K562 (cell line): ENCODE measurements at regions not wholly inside any gene's neighbourhood (a gene's known extent, or its start where the extent isn't known, plus 50 kb on each side); places are given as distances from the start of the nearest gene placed in this dataset.

ENCODE experiments used
- ATAC-seq: fragments of 200-7000 bp; cut with Tn5 transposase; 3 replicates; pipeline ENCODE4 v1.9.1; 2020; ENCODE audit warnings: moderate library complexity
- BruUV-seq: library from RNA; stranded (reverse); fragments of 400-500 nt; replicated peaks from 2 replicates; lab custom pipeline; 2021; lab: Mats Ljungman, UMichigan
- CTCF ChIA-PET: fragments of 300-600 bp; formaldehyde crosslinking; extraction: SDS; loops from one replicate; lab custom pipeline; 2021; ENCODE audit warnings: low intra/inter-chr PET ratio; lab: Yijun Ruan, JAX
- POLR2A ChIA-PET: fragments of 300-600, 350-650 bp; sonication (Branson Sonifier 250); formaldehyde crosslinking; extraction: SDS; loops from one replicate; lab custom pipeline; 2021; ENCODE audit warnings: antibody characterized with exemption, inconsistent platforms; lab: Yijun Ruan, JAX
- DNase-seq, 4 experiments: peaks; one replicate each; pipeline versions ENCODE4 v3.0.0 to v3.0.0-alpha.2; 2011 to 2018; ENCODE audit warnings: low spot score in 3 of 4, mixed read lengths in 3 of 4; ENCODE audit errors: extremely low read depth in 1 of 4
- FAIRE-seq: peaks from 2 replicates; lab custom pipeline; 2011; peaks lifted over from hg19 to GRCh38; lab: Jason Lieb, UNC
- H2AFZ ChIP-seq: 2 replicates; pipeline ENCODE4 v1.6.0; 2011; ENCODE audit warnings: low read depth, low read length, control low read depth, inconsistent platforms
- H3K27ac ChIP-seq: fragments of 200-600 bp; 3 replicates; pipeline ENCODE4 v1.8.0; 2011; ENCODE audit warnings: low read depth, mild to moderate bottlenecking, control low read depth, inconsistent platforms, low read length, moderate library complexity, mixed read lengths; ENCODE audit errors: extremely low read depth
- H3K27me3 ChIP-seq, 2 experiments: fragments of 300-600 bp in 1 of 2; 2 replicates in 1 of 2; 3 replicates in 1 of 2; pipeline versions ENCODE4 v1.6.0 to v1.8.0; 2011; ENCODE audit warnings: inconsistent platforms in 2 of 2, low read length in 2 of 2, mild to moderate bottlenecking in 1 of 2, mixed read lengths in 1 of 2, moderate library complexity in 1 of 2; ENCODE audit not compliant: control insufficient read depth in 2 of 2, insufficient read depth in 2 of 2
- H3K36me3 ChIP-seq: fragments of 300-600 bp; 3 replicates; pipeline ENCODE4 v1.8.0; 2011; ENCODE audit warnings: mild to moderate bottlenecking, low read length, inconsistent platforms; ENCODE audit not compliant: control insufficient read depth, insufficient read depth
- H3K4me1 ChIP-seq, 2 experiments: fragments of 200-600 bp in 1 of 2; replicated peaks in 1 of 2; 2 replicates in 1 of 2; 3 replicates in 1 of 2; pipeline versions ENCODE4 v1.5.1 to v1.8.0; 2011; ENCODE audit warnings: inconsistent platforms in 2 of 2, low read length in 2 of 2, mild to moderate bottlenecking in 1 of 2, mixed read lengths in 1 of 2, moderate library complexity in 1 of 2; ENCODE audit not compliant: control insufficient read depth in 2 of 2, insufficient read depth in 2 of 2
- H3K4me2 ChIP-seq: 2 replicates; pipeline ENCODE4 v1.6.1; 2011; ENCODE audit warnings: low read length, control low read depth, inconsistent platforms, mixed read lengths; ENCODE audit not compliant: insufficient read depth
- H3K4me3 ChIP-seq: fragments of 200-600 bp; sonication (generic), shearing (Covaris generic); 2 replicates; pipeline ENCODE4 v1.5.1; 2016; ENCODE audit warnings: control low read depth, inconsistent platforms
- H3K79me2 ChIP-seq: fragments of 200-600 bp; 3 replicates; pipeline ENCODE4 v1.8.0; 2011; ENCODE audit warnings: low read length, inconsistent platforms; ENCODE audit not compliant: control insufficient read depth, insufficient read depth
- H3K9ac ChIP-seq, 2 experiments: 2 replicates each; pipeline versions ENCODE4 v1.6.0 to v1.6.1; 2011; ENCODE audit warnings: low read depth in 2 of 2, low read length in 2 of 2, control low read depth in 1 of 2, inconsistent platforms in 1 of 2, mild to moderate bottlenecking in 1 of 2, mixed read lengths in 1 of 2; ENCODE audit not compliant: insufficient read depth in 1 of 2
- H3K9me1 ChIP-seq: one replicate; pipeline ENCODE4 v1.6.0; 2011; ENCODE audit warnings: inconsistent platforms, mild to moderate bottlenecking, low read length, moderate library complexity; ENCODE audit not compliant: control insufficient read depth, insufficient read depth
- H3K9me3 ChIP-seq: replicated peaks from 2 replicates; pipeline ENCODE4 v1.5.1; 2011; ENCODE audit warnings: low read depth, low read length, inconsistent platforms; ENCODE audit not compliant: control insufficient read depth, insufficient read depth
- H4K20me1 ChIP-seq: replicated peaks from 2 replicates; pipeline ENCODE4 v1.6.1; 2011; ENCODE audit warnings: low read length, inconsistent platforms, mixed read lengths; ENCODE audit not compliant: control insufficient read depth, insufficient read depth
- NFE2 ChIP-seq: IDR thresholded peaks from 2 replicates; pipeline ENCODE4 v1.6.1; 2014; ENCODE audit warnings: antibody characterized with exemption, low read depth
- SMC3 ChIP-seq: conservative IDR thresholded peaks from 2 replicates; pipeline ENCODE4 v1.6.1; 2011; ENCODE audit warnings: low read depth, low read length, improper control_type of control experiment; ENCODE audit not compliant: insufficient read depth
- TRIM24 ChIP-seq, 2 experiments: fragments of 450-650 bp; IDR thresholded peaks; 2 replicates each; pipeline ENCODE4 v1.6.1; 2016
- YBX1 ChIP-seq: fragments of 450-650 bp; IDR thresholded peaks from 2 replicates; pipeline ENCODE4 v1.7.1; 2016; ENCODE audit warnings: mild to moderate bottlenecking
- WGBS: fragments of 100-300 bp; shearing (Covaris generic); methylation state at CpG from one replicate; pipeline ENCODE4 v1.1.6; 2016; ENCODE audit warnings: low coverage, mixed read lengths; ENCODE audit not compliant: insufficient coverage; ENCODE audit errors: missing lambda C conversion rate; 5-methylcytosine and 5-hydroxymethylcytosine counted together
- in situ Hi-C: fragments of 300-500 bp; cut with MboI; formaldehyde crosslinking; loops from 4 replicates; pipeline ENCODE4 v1.15.0; 2018; ENCODE audit warnings: inconsistent platforms, mixed read lengths
- intact Hi-C: fragments of 100-400 bp; cut with micrococcal nuclease; formaldehyde crosslinking; loops from 2 replicates; pipeline ENCODE4 v1.14.2; 2022
- TF ChIP-seq, protein P1 (sequence below): sonication (generic); formaldehyde crosslinking; IDR thresholded peaks from 2 replicates; pipeline ENCODE4 v1.8.1; 2023; ENCODE audit warnings: mild to moderate bottlenecking, missing genetic modification reagents
- TF ChIP-seq, protein P2 (sequence below): fragments of 450-650 bp; IDR thresholded peaks from 2 replicates; pipeline ENCODE4 v1.6.1; 2016; ENCODE audit warnings: borderline replicate concordance
- TF ChIP-seq, protein P3 (sequence below): fragments of 450-650 bp; IDR thresholded peaks from one replicate; pipeline ENCODE4 v1.6.1; 2018; ENCODE audit warnings: mild to moderate bottlenecking, moderate library complexity; ENCODE audit not compliant: partially characterized antibody

DNA sequence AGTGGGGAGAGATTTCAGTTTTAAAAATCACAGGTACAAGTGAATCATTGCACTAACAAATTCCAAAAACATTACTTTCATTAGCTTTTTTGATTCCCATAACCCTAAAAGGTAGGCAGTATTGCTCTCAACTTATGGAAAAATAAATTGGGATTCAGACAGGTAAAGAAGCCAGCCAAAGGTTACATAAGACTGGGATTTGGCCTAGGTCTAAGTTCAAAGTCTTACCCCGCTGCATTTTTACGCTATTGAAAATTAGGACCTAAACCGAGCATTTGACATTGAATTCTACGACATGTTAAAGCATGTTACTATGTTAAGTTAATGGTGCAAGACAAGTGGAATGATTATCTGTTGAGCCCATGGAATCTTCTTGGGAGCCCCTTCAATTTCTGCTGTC lies 89.6 kb downstream of the ENC1 start:
- FAIRE-seq, result no peak
- ATAC-seq, result no peak
- no peak overlapping the region for H2AFZ ChIP-seq
- peaks cover 0 to under 1% of the 10 kb centered on the region in 2 experiments; a peak in 2 of 5 replicates for H3K4me1 ChIP-seq
- peaks cover 2 to 12% of the 10 kb centered on the region in 2 experiments; a peak in 2 of 5 replicates for H3K27me3 ChIP-seq
- H3K9ac ChIP-seq, result no peak overlapping the region
- H3K4me3 ChIP-seq, result no peak overlapping the region
- 8% methylated on average over 4 of the region's 4 CpGs for WGBS
- H3K79me2 ChIP-seq, result no peaks in the 10 kb centered on the region
- in situ Hi-C loops, result no loop called here
- H3K27ac ChIP-seq, result no peak overlapping the region
- ChIA-PET POLR2A (no interaction called here), CTCF (no interaction called here)
- H4K20me1 ChIP-seq, result no peaks in the 10 kb centered on the region
- TF ChIP-seq TRIM24 (IDR thresholded peaks at IDR 0.05) (no peak), NFE2 (no peak), YBX1 (no peak), SMC3 (no peak)
- TF ChIP-seq, protein P1, sequence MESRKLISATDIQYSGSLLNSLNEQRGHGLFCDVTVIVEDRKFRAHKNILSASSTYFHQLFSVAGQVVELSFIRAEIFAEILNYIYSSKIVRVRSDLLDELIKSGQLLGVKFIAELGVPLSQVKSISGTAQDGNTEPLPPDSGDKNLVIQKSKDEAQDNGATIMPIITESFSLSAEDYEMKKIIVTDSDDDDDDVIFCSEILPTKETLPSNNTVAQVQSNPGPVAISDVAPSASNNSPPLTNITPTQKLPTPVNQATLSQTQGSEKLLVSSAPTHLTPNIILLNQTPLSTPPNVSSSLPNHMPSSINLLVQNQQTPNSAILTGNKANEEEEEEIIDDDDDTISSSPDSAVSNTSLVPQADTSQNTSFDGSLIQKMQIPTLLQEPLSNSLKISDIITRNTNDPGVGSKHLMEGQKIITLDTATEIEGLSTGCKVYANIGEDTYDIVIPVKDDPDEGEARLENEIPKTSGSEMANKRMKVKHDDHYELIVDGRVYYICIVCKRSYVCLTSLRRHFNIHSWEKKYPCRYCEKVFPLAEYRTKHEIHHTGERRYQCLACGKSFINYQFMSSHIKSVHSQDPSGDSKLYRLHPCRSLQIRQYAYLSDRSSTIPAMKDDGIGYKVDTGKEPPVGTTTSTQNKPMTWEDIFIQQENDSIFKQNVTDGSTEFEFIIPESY, result no peak
- TF ChIP-seq, protein P2, sequence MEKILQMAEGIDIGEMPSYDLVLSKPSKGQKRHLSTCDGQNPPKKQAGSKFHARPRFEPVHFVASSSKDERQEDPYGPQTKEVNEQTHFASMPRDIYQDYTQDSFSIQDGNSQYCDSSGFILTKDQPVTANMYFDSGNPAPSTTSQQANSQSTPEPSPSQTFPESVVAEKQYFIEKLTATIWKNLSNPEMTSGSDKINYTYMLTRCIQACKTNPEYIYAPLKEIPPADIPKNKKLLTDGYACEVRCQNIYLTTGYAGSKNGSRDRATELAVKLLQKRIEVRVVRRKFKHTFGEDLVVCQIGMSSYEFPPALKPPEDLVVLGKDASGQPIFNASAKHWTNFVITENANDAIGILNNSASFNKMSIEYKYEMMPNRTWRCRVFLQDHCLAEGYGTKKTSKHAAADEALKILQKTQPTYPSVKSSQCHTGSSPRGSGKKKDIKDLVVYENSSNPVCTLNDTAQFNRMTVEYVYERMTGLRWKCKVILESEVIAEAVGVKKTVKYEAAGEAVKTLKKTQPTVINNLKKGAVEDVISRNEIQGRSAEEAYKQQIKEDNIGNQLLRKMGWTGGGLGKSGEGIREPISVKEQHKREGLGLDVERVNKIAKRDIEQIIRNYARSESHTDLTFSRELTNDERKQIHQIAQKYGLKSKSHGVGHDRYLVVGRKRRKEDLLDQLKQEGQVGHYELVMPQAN, result no peak
- TF ChIP-seq, protein P3, sequence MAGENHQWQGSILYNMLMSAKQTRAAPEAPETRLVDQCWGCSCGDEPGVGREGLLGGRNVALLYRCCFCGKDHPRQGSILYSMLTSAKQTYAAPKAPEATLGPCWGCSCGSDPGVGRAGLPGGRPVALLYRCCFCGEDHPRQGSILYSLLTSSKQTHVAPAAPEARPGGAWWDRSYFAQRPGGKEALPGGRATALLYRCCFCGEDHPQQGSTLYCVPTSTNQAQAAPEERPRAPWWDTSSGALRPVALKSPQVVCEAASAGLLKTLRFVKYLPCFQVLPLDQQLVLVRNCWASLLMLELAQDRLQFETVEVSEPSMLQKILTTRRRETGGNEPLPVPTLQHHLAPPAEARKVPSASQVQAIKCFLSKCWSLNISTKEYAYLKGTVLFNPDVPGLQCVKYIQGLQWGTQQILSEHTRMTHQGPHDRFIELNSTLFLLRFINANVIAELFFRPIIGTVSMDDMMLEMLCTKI, result no peak
- no peaks in the 10 kb centered on the region for H3K9me1 ChIP-seq
- no TSS peak for BruUV-seq
- no peaks in the 10 kb centered on the region for H3K9me3 ChIP-seq
- H3K36me3 ChIP-seq, result no peaks in the 10 kb centered on the region
- intact Hi-C loops, result no loop called here
- no peak overlapping the region for H3K4me2 ChIP-seq
- DNase-seq, result no peak
